ENCODE measurements at regions not wholly inside any gene's neighbourhood (a gene's known extent, or its start where the extent isn't known, plus 50 kb on each side); places are given as distances from the start of the nearest gene placed in this dataset.

- no peaks in the 10 kb centered on the region for H3K27me3 ChIP-seq
- H3K36me3 ChIP-seq: no peaks in the 10 kb centered on the region
- H3K9me3 ChIP-seq: no peaks in the 10 kb centered on the region
- no peak overlapping the region for H3K9ac ChIP-seq (ENCODE audit: low read depth in 2 of 2, low read length in 2 of 2)
- no peak overlapping the region for H3K4me3 ChIP-seq
- TF ChIP-seq CTCF (IDR thresholded peaks at IDR 0.05): no peak
- H3K27ac ChIP-seq: no peak overlapping the region
- intact Hi-C loops (cut with DNase I): no loop called here
- no peak for DNase-seq
- no peaks in the 10 kb centered on the region for H3K4me1 ChIP-seq
These were observed 117.1 kb upstream of the RASA1 start for GRCh38 chr5:87150630-87151029.

GRCh38 chr5:87151547-87151946, 116.1 kb upstream of the RASA1 start:
- intact Hi-C loops (cut with DNase I): no loop called here

GRCh38 chr5:87152886-87153285, 114.8 kb upstream of the RASA1 start:
- intact Hi-C loops (cut with DNase I): no loop called here
- no peak overlapping the region for H3K27ac ChIP-seq
- TF ChIP-seq CTCF (IDR thresholded peaks at IDR 0.05): no peak
- H3K4me3 ChIP-seq: no peak overlapping the region
- no peak for DNase-seq
- H3K9me3 ChIP-seq: no peaks in the 10 kb centered on the region
- H3K4me1 ChIP-seq: no peaks in the 10 kb centered on the region
- no peak overlapping the region for H3K9ac ChIP-seq (ENCODE audit: low read depth in 2 of 2, low read length in 2 of 2)
- no peaks in the 10 kb centered on the region for H3K27me3 ChIP-seq
- no peaks in the 10 kb centered on the region for H3K36me3 ChIP-seq

More at GRCh38 chr5:87151547-87151946, 116.1 kb upstream of the RASA1 start:
- no peak overlapping the region for H3K4me3 ChIP-seq
- H3K4me1 ChIP-seq: no peaks in the 10 kb centered on the region
- no peak overlapping the region for H3K27ac ChIP-seq
- H3K27me3 ChIP-seq: no peaks in the 10 kb centered on the region
- H3K9ac ChIP-seq (ENCODE audit: low read depth in 2 of 2, low read length in 2 of 2): no peak overlapping the region
- no peak for TF ChIP-seq CTCF (IDR thresholded peaks at IDR 0.05)
- H3K9me3 ChIP-seq: no peaks in the 10 kb centered on the region
- DNase-seq: no peak
- H3K36me3 ChIP-seq: no peaks in the 10 kb centered on the region

- Histone ChIP-seq H3K9me3 (no peaks in the 10 kb centered on the region), H3K27me3 (no peaks in the 10 kb centered on the region), H3K4me3 (no peak overlapping the region), H3K9ac (ENCODE audit: low read depth in 2 of 2, low read length in 2 of 2) (no peak overlapping the region), H3K4me1 (no peaks in the 10 kb centered on the region), H3K36me3 (no peaks in the 10 kb centered on the region), H3K27ac (no peak overlapping the region)
- intact Hi-C loops (cut with DNase I): no loop called here
- no peak for TF ChIP-seq CTCF (IDR thresholded peaks at IDR 0.05)
- no peak for DNase-seq
These were observed 113.5 kb upstream of the RASA1 start for GRCh38 chr5:87154191-87154590.

- Histone ChIP-seq H3K9me3 (no peaks in the 10 kb centered on the region), H3K36me3 (no peaks in the 10 kb centered on the region), H3K27ac (no peak overlapping the region), H3K9ac (ENCODE audit: low read depth in 2 of 2, low read length in 2 of 2) (no peak overlapping the region), H3K4me3 (no peak overlapping the region), H3K4me1 (no peaks in the 10 kb centered on the region), H3K27me3 (no peaks in the 10 kb centered on the region)
- no peak for DNase-seq
- TF ChIP-seq CTCF (IDR thresholded peaks at IDR 0.05): no peak
- intact Hi-C loops (cut with DNase I): no loop called here
These were observed 112.6 kb upstream of the RASA1 start for GRCh38 chr5:87155106-87155505.

GRCh38 chr5:87156631-87157030, 111.1 kb upstream of the RASA1 start:
- no peak for DNase-seq
- no peaks in the 10 kb centered on the region for H3K36me3 ChIP-seq
- H3K4me1 ChIP-seq: no peaks in the 10 kb centered on the region
- intact Hi-C loops (cut with DNase I): no loop called here
- H3K9ac ChIP-seq (ENCODE audit: low read depth in 2 of 2, low read length in 2 of 2): no peak overlapping the region
- no peak for TF ChIP-seq CTCF (IDR thresholded peaks at IDR 0.05)
- no peaks in the 10 kb centered on the region for H3K9me3 ChIP-seq
- no peaks in the 10 kb centered on the region for H3K27me3 ChIP-seq
- no peak overlapping the region for H3K4me3 ChIP-seq
- no peak overlapping the region for H3K27ac ChIP-seq
